ENCODE measurements at regions not wholly inside any gene's neighbourhood (a gene's known extent, or its start where the extent isn't known, plus 50 kb on each side); places are given as distances from the start of the nearest gene placed in this dataset.

DNA sequence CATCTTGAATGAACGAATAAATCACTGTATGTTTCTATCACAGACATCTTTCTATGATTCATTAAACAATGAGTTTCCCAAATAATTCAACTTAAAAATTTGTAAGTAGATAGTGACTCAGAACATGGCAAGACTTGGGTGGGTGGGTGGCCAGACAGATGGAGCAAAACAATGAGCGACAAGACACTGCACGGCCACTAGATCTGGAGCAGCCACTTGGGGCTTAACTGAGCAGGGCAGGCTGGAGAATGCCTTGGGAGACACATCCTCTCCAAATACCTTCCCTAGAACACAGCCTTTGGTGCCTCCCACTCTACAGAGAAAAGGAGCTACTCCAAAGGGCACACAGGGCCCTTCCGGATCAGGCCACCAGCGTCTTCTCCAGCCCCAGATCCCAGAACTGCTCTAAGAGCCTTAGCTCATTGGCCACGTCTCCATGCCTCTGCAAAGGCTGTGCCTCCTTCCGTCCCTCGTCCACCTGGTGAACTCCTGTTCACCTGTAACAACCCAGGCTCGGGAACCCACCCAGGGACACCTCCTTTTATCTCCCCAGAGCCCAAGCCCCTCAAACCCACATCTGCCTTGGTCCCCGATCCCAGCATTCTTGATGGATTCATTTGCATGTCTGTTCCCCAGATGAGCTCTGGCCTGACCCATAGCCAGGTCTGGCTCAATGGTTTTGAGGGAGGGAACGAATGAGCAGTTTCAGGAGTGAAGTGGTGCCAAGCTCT is 134.9 kb upstream of the IQSEC1 start:
- DNase-seq = no peak

DNA sequence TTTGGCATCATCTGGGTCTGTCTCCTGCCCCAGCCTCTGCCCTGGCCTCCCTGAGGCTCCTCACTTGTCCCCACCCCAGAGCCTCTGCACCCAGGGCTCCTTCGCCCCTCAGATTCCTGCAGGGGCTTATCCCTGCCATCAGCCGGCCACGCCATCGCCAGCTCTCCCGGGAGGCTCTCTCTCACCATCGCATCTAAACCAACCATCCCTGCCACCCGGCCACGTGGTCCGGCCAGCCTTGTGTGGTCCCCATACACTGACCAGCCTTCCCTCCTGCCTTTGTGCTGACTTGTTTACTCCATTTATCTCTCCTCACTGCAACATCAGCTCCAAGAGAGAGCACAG is 134.3 kb upstream of the IQSEC1 start:
- DNase-seq = no peak

DNA sequence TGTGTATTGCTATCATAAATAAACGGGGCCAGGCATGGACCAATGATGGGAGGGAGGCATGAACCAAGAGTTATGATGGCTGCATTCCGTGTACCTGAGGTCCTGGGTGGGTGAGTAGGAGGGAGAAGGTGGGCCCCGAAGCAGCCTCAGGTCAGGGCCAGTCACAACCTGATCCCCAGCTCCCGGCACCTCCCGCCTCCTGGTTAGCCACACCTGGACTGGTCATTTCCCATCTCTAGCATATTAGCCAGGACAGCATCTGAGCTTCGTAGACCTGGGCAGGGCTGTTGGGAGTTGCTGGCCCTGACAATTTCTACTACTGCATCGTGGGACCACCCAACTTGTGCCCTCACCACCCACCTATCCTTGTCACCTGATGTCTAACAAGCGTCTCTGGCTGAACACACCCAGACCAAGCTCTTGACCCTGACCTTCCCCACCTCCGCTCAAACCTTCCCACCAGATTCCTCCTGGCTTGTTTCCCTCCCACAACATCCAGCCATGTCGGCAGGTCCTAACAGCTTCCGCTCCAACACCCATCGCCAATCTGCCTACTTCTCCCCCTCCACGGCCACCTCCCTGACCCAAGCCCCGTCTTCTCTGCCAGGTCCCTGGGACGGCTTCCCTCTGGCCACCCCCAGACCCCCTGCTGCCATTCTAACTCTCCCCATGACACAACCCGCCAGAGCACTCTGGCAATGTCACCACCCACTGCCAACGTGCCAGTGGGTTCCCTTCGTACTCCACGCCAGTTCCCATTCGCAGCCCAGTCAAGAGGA is 133.8 kb upstream of the IQSEC1 start:
- no peak for DNase-seq

DNA sequence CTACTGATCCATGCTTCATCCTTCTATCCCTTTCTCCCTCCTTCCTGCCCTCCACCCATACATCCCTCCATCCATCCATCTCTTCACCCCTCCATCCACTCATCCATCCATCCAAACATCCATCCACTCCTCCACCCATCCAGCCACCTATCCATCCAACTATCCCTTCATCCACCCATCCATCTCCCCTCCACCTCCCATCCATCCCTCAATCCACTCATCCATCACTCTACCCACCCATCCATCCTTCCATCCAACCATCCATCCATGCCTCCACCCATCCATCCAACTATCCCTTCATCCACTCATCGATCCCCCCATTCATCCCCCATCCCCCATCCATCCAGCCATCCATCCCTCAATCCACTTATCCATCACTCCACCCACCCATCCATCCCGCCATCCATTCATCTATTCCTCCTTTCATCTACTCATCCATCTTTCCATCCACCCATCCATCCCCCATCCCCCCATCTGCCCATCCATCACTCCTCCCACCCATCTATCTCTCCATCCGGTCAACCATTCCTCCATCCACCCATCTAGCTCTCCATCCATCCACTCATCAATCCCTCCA is 132.4 kb upstream of the IQSEC1 start:
- DNase-seq = no peak

DNA sequence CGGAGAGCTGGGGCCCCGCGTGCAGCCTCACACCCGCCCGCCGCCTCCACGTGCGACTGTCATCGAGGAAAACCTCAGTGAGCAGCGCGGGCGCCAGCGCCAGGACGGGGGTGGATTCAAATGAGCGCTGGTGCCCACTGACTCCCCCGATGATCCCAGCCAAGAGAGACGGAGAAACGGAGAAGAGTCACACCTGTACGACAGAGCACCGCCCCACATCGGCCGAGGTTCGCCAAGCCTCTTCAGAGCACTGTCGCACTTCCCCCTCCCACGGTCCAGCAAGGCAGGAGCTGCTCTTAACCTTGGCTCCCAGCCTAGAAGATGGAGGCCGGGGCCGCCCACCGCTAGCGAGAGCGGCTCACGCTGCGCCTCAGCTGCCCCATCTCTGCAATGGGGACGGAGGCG is 130.9 kb upstream of the IQSEC1 start:
- DNase-seq = no peak

DNA sequence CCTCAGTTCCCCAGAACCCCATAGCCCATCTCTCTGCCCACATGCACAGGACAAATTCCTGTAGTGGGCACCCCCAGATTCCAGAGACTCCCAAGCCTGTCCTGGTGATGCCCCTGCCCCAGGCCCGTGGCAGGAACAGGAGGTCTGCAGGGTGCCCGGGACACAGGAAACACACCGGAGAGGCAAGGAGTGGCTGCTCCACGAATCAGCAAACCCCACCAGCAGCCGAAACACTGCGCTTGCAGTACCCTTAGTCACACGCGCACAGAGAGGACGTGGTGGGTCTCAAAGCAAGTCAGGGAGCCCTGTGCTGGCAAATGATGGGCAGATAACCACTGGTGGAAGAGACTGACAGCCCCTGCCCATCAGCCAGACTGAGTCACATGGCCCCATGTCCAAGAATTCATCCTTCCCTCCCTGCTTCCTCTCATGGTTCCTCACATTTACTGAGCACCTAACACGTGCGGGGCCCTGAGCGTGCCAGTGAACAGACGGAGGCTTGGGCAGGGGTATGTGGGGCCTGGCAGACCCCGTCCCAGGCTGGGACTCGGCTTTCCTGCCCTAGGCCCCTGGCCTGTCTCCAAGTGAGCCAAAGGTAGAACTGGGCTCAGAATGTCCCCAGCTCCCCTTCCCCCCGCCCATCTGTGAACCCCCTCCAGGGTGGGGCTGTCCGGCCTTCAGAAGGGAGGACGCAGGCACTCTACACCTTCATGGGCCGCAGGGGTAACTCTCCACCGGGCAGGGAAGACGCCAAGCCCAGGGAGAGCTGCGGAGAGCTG is 130.4 kb upstream of the IQSEC1 start:
- DNase-seq = no peak

DNA sequence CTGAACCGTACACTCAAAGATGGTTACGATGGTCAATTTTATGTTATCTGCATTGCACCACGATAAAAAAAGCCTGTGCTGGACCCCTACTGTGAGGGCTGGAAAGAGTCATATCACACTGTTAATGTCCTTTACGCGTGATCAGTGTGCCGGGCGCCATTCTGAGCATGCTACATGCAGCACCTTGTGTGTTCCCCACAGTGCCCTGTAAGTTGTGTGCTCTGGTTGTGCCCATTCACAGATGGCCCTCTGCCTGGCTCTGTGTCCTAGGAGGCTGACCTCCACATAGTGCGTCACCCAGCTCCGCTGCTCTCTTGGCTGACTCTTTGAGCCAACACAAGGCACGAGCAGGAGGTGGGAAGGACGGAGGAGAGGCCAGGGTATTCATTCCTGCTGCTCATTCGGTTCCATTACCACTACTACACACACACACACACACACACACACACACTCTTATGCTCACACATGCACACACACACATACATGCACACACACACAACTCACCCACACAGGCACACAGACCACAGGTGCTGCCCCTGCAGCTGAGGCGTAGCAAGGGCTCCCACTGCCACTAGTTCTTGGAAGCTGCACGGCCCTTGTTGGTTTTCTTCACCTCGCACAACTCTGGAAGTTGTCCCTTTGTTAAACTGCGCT is 129.6 kb upstream of the IQSEC1 start:
- no peak for DNase-seq

DNA sequence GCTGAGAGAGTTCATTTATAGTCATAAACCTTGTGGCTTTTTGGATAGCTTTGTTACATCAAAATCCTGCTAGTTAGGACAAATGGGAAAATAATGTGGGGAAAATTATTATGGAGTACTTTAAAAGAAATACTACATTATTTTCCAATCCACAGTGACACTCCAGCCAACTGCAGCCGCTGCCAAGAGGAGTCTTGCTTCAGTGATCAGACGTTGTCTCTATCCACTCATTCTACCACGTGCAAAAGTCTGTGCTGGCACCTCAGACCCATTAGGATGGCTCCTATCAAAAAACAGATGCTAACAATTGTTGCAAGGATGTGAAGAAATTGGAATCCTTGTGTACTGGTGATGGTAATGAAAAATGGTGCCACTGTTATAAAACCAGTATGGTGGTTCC is 128.6 kb upstream of the IQSEC1 start:
- no peak for DNase-seq

DNA sequence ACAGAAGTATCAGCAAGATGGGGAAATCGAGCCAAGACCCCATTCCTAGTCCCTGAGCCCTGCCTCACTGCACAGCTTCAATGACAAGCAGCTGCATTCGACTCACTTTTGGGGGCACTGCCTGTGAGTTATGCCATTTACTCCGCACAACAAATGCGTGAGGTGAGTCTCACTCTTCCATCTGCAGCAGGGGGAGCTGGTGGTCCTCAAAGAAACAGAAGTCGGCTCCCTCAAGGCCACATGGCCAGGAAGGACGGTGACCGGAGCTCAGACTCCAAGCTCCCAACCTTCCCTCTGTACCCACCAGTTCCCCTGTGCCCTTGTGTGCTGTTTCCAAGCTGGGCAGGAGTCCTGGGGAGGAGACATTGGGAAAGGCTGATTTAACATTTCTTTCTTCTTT is 127.7 kb upstream of the IQSEC1 start:
- DNase-seq = no peak

DNA sequence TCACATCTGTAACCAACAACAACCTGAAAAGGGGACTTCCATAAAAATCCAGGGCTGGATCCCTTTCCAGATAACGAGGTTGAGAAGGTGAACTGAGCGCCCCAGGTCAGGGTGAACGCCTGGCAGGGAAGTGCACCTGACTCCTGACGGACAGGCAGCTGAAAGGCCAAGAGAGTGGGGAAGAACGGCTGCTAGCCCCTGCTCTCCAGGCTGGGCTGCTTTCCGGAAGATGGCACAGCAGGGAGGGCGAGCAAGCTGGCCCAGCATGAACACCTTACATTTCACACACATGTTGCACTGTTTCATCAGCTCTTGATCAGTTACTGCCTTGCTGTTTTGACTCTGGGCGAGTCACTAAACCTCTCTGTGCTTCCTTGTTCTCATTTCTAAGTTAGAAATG is 127.2 kb upstream of the IQSEC1 start:
- DNase-seq = no peak

DNA sequence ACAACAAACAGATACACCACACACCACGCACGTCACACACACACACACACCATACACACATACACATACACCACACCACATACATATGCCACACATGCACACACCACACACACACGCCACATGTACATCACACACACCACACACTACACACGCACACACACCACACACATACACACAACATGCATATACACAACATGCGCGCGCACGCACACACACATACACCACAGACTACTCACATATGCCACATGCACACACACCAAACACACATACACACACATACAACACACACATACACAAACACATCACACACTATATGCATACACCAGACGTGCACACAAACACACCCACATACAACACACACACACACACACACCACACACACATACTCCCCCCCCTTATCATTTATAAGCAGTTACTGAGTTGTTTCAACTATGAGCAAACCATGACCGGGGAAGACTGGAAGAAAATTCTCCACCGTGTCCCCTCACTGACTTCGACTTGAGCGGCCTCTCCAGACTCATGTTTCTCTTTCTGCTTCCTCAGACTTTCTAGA is 126.7 kb upstream of the IQSEC1 start:
- no peak for DNase-seq

DNA sequence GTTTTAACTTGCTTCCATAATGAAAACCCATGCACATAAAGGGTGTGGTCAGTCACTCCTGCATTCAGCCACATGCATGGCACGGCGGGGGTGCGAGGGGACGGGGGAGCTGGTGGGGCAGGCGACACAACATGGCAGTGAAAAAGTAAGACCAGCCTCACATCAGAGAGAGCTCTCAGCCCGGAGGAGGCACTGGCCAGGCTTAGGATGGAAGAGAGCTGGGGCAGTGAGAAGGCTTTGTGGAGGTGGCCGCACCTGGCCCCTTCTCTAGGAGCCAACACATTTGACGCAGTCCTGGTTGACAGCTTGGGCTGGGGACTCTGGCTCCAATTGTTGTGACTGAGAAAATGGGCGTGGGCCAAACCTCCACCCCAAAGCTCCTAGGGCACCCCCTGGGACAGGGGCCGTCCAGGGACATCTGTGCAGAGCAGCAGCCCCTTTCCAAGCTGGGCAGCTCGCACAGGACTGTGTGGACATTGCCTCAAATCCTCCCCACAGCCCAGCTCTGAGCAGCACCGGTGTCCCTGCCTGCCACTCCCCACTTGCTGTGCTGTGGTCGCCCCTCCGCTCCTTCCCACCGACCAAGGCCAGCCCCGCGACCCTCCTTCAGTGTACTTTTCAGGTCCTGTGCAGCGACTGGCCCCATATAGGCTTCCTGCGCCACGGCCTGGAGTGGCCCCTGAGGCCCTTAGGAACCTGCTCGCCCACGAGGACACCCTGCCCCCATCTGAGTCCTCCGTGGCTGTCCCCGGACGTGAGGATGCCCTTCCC is 126.0 kb upstream of the IQSEC1 start:
- no peak for DNase-seq

DNA sequence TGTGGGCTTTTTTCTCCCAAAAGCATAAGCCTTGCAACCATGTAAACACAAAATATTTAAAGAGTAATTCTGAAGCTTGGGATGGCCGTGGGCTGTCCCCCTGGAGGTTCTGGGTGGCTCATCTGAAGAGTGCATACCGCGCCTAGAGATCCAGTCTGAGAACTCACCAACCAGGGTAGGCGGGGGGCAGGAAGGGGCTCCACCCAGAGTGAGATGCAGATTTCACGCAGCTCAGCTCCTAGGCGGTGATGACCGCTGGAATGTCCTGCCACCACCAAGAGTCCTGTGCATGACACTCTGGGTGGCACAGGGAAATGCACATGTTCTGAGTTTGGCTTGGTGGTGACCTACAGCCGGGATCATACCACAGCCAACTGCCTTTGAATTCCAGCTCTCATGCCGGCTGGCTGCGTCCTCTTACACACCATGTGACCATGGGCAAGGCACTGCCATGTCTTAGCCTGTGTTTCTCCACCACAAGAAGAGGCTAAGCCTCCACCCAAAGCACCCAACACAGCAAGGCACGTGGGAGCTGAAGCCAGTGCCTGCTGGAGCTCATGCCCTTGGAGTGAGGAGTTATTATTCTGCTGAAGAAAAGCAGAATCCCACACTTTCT is 125.1 kb upstream of the IQSEC1 start:
- DNase-seq = no peak

DNA sequence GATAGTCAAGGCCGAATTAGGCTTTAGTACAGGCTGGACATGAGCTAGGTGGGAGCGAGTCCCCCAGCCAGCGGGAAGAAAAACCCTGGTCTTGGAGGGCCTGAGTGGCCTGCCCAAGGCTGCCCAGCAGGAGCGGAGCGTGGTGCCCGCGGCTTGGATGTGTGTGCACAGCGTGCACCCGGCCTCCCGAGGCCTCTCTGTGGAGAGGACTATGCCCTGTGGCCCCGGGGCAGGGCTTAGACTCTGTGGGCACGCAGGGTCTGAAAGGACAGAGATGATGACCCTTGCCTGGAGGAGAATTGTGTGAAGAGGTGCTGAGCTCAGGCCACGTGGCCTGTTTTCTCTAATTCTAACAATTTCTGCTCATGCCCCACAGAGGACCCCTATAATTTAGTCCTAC is 124.6 kb upstream of the IQSEC1 start:
- no peak for DNase-seq

DNA sequence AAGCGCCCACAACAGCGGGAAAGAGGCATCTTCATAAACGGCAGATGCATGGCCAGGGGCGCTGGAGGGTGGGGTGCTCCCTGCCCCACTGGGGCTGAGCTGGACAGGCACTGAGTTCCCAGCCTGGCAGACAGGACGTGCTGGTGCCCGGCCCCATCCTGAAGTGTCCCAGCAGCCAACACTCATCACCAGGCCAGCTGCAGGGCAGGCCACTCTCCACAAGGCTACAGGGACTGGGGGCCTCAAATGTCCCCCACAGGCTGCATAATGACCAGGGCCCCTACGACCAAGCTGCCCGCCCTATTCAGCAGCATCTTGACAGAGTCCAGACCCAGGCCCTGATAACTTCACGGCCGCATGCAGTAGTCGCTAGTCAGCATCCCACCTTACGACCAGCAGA is 124.1 kb upstream of the IQSEC1 start:
- DNase-seq = no peak

DNA sequence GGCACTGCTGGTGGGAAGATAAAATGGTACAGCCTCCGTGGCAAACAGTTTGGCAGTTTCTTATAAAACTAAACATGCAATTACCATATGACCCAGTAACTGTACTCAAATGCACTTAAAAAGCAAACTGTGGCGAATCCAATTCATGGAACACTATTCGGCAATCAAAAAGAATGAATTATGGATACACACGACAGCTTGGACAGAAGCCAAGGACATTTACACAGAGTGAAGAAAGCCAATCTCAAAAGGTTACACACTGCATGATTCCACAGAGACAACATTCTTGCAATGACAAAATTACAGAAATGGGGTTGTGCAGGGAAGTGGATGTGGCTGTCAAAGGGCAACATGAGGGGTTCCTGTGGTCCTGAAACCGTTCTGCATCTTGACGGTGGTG is 122.1 kb upstream of the IQSEC1 start:
- DNase-seq = no peak

DNA sequence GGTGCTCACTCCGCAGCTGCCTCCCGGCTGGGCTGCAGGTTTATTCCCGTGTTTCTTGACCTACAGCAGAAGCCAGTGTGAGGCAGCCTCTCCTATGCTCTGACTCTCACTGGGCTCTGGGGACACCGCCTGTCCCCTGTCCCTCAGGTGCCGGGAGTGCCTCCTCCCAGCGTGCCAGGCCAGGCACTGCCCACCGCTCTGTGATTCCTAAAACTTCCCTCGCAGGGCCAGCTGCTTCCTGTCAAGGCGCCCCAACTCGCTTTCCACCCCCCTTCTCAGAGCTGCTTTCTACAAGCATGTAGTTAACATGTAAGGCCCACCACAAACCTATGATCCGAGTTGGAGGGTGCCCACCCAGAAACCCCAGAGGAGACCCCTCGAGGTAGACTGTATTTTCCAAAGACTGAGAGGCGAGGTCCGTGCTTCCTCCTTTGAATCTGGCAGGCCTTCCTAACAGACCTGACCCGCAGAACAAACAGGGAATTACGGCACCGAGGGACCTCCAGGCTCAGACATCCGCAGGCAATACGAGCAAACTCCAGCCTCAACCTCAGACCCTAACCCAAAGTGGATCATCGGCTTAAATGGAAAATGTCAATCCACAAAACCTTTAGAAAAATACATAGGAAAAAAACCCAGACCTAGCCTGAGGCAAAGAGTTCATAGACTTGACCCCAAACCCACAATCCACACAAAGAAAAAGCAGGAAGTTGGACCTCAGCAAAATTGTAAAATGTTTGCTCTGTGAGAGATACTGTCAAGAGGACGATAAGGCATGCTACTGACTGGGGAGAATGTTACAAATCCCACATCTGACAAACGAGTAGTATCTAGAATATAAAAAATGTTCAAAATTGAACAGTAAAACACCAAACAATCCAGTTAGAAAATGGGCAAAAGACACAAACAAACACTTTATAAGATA is 121.3 kb upstream of the IQSEC1 start:
- no peak for DNase-seq

DNA sequence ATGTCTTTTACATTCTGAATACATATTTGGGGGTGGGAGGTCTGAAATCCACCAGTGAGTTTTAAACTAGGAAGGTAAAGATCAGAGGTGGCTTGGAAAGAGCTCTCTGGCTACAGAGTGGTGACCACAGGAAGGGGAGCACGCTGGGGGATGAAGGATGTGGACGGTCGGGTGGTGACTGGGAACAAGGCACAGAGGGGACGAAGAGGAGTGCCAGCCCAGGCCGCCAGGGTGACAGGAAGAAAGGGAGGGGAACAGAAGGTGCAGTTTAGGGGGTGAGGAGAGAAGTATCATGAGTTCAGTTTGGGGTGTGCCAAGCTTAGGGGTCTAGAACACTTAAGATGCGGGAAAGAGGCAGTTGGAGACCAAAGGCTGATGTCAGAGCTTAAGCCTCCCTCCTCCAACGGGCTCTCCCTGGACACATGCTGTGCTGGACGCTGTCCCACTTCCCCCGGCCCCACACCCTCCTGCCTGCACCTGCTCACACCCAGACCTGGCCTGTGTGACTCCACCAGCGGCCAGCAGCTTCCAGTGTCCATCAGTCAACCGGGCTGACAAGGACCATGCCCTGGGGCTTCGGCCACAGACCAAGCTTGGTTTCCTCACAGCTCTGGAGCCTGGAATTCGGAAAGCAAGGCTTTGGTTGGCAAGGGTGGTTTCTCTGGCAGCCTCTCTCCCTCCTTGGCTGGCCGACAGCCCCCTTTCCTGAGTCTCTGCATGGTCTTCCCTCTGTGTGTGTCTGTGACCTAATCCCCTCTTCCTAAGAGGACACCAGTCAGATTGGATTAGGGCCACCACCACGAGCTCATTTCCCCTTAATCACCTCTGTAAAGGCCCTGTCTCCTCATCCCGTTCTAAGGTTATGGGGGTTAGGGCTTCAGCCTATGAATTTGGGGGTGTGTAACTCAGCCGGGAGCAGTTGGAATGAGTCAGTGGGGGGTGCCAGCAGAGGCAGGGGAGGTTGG is 120.4 kb upstream of the IQSEC1 start:
- no peak for DNase-seq

All from stimulated activated CD4-positive, alpha-beta T cell treated with anti-CD3 and anti-CD28 coated beads, Interleukin-4, amount 100 ng/mL, for 1 hour (primary cell).